H9 (cell line): ENCODE measurements at regions not wholly inside any gene's neighbourhood (a gene's known extent, or its start where the extent isn't known, plus 50 kb on each side); places are given as distances from the start of the nearest gene placed in this dataset.

Source experiments
- DNase-seq: peaks from one replicate; pipeline ENCODE4 v3.0.0-alpha.2; 2017
- H2AFZ ChIP-seq: one replicate; pipeline ENCODE4 v1.6.1; 2013; ENCODE audit warnings: mild to moderate bottlenecking, low read length, control low read depth, moderate library complexity
- H2AK5ac ChIP-seq: 2 replicates; pipeline ENCODE4 v1.6.1; 2013; ENCODE audit warnings: low read length, control low read depth, mixed read lengths; ENCODE audit not compliant: insufficient read length
- H2BK120ac ChIP-seq: one replicate; pipeline ENCODE4 v1.6.1; 2013; ENCODE audit warnings: low read depth, mild to moderate bottlenecking, low read length, control low read depth, inconsistent platforms; ENCODE audit not compliant: poor library complexity, severe bottlenecking
- H2BK12ac ChIP-seq: 2 replicates; pipeline ENCODE4 v1.6.1; 2013; ENCODE audit warnings: low read length, control low read depth, mixed read lengths, low read depth; ENCODE audit not compliant: insufficient read length
- H2BK15ac ChIP-seq: 2 replicates; pipeline ENCODE4 v1.6.1; 2013; ENCODE audit warnings: low read depth, low read length, control low read depth
- H2BK20ac ChIP-seq: one replicate; pipeline ENCODE4 v1.6.1; 2013; ENCODE audit warnings: low read depth, mild to moderate bottlenecking, low read length, control low read depth, inconsistent platforms; ENCODE audit not compliant: poor library complexity, severe bottlenecking
- H2BK5ac ChIP-seq: 2 replicates; pipeline ENCODE4 v1.6.1; 2013; ENCODE audit warnings: low read length, control low read depth, mixed read lengths; ENCODE audit not compliant: insufficient read length
- H3K14ac ChIP-seq: 2 replicates; pipeline ENCODE4 v1.6.1; 2013; ENCODE audit warnings: low read length, control low read depth; ENCODE audit not compliant: insufficient read depth
- H3K18ac ChIP-seq: 2 replicates; pipeline ENCODE4 v1.6.1; 2013; ENCODE audit warnings: low read depth, mild to moderate bottlenecking, mixed read lengths, low read length, control low read depth; ENCODE audit not compliant: insufficient read length
- H3K23ac ChIP-seq: 2 replicates; pipeline ENCODE4 v1.6.1; 2013; ENCODE audit warnings: low read length, control low read depth, mixed read lengths, low read depth; ENCODE audit not compliant: insufficient read length
- H3K23me2 ChIP-seq: 2 replicates; pipeline ENCODE4 v1.6.1; 2013; ENCODE audit warnings: low read depth, mild to moderate bottlenecking, mixed read lengths, low read length, control low read depth; ENCODE audit not compliant: insufficient read length, poor library complexity, severe bottlenecking
- H3K27ac ChIP-seq: 2 replicates; pipeline ENCODE4 v1.5.1; 2013; ENCODE audit warnings: low read length, control low read depth, mixed read lengths, low read depth; ENCODE audit not compliant: insufficient read length
- H3K27me3 ChIP-seq: 2 replicates; pipeline ENCODE4 v1.6.1; 2013; ENCODE audit warnings: low read length, control low read depth, inconsistent platforms; ENCODE audit not compliant: insufficient read depth
- H3K4ac ChIP-seq: 2 replicates; pipeline ENCODE4 v1.6.1; 2013; ENCODE audit warnings: low read depth, mild to moderate bottlenecking, control low read depth, inconsistent platforms, low read length, moderate library complexity
- H3K4me1 ChIP-seq: 2 replicates; pipeline ENCODE4 v1.6.1; 2013; ENCODE audit warnings: low read length, control low read depth, inconsistent platforms; ENCODE audit not compliant: insufficient read depth
- H3K4me2 ChIP-seq: 2 replicates; pipeline ENCODE4 v1.6.1; 2013; ENCODE audit warnings: low read length, control low read depth, mixed read lengths; ENCODE audit not compliant: insufficient read length, insufficient read depth
- H3K56ac ChIP-seq: 2 replicates; pipeline ENCODE4 v1.6.1; 2013; ENCODE audit warnings: low read depth, mild to moderate bottlenecking, mixed read lengths, low read length, control low read depth; ENCODE audit not compliant: insufficient read length
- H3K79me1 ChIP-seq: 2 replicates; pipeline ENCODE4 v1.6.1; 2013; ENCODE audit warnings: low read depth, mild to moderate bottlenecking, moderate library complexity, low read length, control low read depth, inconsistent platforms; ENCODE audit not compliant: insufficient read depth, poor library complexity, severe bottlenecking
- H3K79me2 ChIP-seq: 2 replicates; pipeline ENCODE4 v1.6.1; 2013; ENCODE audit warnings: low read length, control low read depth, inconsistent platforms; ENCODE audit not compliant: insufficient read depth
- H3K9ac ChIP-seq: 2 replicates; pipeline ENCODE4 v1.6.1; 2013; ENCODE audit warnings: low read length, control low read depth, mixed read lengths; ENCODE audit not compliant: insufficient read length; ENCODE audit errors: extremely low read depth
- H3K9me3 ChIP-seq: one replicate; pipeline ENCODE4 v1.6.1; 2013; ENCODE audit warnings: low read depth, low read length, inconsistent platforms; ENCODE audit not compliant: control insufficient read depth
- H3T11ph ChIP-seq: one replicate; pipeline ENCODE4 v1.6.1; 2013; ENCODE audit warnings: mild to moderate bottlenecking, low read length, control low read depth, inconsistent platforms
- H4K20me1 ChIP-seq: one replicate; pipeline ENCODE4 v1.6.1; 2013; ENCODE audit not compliant: control insufficient read depth, insufficient read length, insufficient read depth
- H4K5ac ChIP-seq: 2 replicates; pipeline ENCODE4 v1.6.1; 2013; ENCODE audit warnings: low read depth, mild to moderate bottlenecking, mixed read lengths, low read length, control low read depth; ENCODE audit not compliant: insufficient read length
- H4K8ac ChIP-seq: replicated peaks from 2 replicates; pipeline ENCODE4 v1.6.1; 2013; ENCODE audit warnings: low read length, control low read depth, mixed read lengths, low read depth; ENCODE audit not compliant: insufficient read length
- H4K91ac ChIP-seq: 2 replicates; pipeline ENCODE4 v1.6.1; 2013; ENCODE audit warnings: low read depth, mild to moderate bottlenecking, moderate library complexity, mixed read lengths, low read length, control low read depth; ENCODE audit not compliant: insufficient read length
- H3K27ac Mint-ChIP-seq, 3 experiments: 2 replicates in 2 of 3; 3 replicates in 1 of 3; pipeline ENCODE4 v1.8.0; 2020 to 2021; ENCODE audit warnings: mixed read lengths in 3 of 3, mild to moderate bottlenecking in 1 of 3, moderate library complexity in 1 of 3
- H3K27me3 Mint-ChIP-seq: 2 replicates; pipeline ENCODE4 v1.8.0; 2021; ENCODE audit warnings: low read depth, mild to moderate bottlenecking, moderate library complexity, mixed read lengths
- H3K36me3 Mint-ChIP-seq, 3 experiments: 2 replicates in 2 of 3; 3 replicates in 1 of 3; pipeline ENCODE4 v1.8.0; 2020 to 2021; ENCODE audit warnings: low read depth in 3 of 3, mixed read lengths in 3 of 3; ENCODE audit not compliant: insufficient read depth in 1 of 3
- H3K4me1 Mint-ChIP-seq, 2 experiments: 2 replicates each; pipeline ENCODE4 v1.8.0; 2020; ENCODE audit warnings: mixed read lengths in 2 of 2
- H3K4me3 Mint-ChIP-seq, 2 experiments: 2 replicates in 1 of 2; 3 replicates in 1 of 2; pipeline ENCODE4 v1.8.0; 2020 to 2021; ENCODE audit warnings: mild to moderate bottlenecking in 2 of 2, mixed read lengths in 2 of 2, moderate library complexity in 1 of 2
- H3K9me3 Mint-ChIP-seq, 2 experiments: 2 replicates in 1 of 2; 3 replicates in 1 of 2; pipeline ENCODE4 v1.8.0; 2020; ENCODE audit warnings: mild to moderate bottlenecking in 2 of 2, mixed read lengths in 2 of 2, moderate library complexity in 1 of 2
- CTCF ChIP-seq: fragments of 200-600 bp; sonication (generic); conservative IDR thresholded peaks from 3 replicates; pipeline ENCODE4 v1.8.0; 2021; ENCODE audit warnings: antibody characterized with exemption, mild to moderate bottlenecking
- WGBS: extraction: QIAGEN DNeasy Blood & Tissue Kit; methylation state at CpG from one replicate; pipeline ENCODE4 v1.1.7; 2013; ENCODE audit warnings: missing lambda C conversion rate, low lambda C conversion rate, mixed read lengths; ENCODE audit not compliant: insufficient read length; ENCODE audit errors: extremely low coverage; 5-methylcytosine and 5-hydroxymethylcytosine counted together

DNA sequence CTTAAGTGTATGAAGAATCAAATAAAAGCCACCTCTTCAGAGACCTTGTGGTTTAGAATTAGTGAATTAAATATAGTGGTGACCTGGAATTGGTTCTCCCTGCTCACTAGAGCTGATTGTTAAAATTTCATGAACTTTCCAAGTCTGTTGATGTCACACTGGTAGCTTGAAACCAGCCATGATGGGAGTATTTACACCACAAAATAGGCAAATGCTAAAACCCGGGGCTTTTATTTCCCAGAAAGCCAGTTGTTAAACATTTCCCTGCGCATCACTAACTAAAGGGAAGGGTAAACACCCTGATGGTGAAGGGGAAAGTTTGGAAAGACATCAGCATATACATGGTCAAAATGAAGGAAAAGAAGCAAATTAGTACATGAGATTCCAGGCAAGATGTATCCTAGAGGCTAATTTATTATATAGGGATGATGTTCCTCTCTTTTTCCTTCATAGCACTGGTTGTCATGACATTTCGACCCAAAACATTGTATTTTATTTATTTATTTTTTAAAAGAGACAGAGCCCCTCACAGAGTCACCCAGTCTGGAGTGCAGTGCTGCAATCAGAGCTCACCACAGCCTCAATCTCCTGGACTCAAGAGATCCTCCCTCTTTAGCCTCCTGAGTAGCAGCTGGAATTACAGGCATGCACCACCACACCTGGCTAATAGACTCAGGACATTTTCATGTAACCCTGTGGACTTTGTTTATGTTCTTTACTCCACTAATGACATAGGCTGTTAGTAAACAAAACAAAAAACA lies 123.2 kb downstream of the RIN2 start:
- H4K8ac ChIP-seq: no peak overlapping the region
- TF ChIP-seq CTCF: no peak
- Mint-ChIP-seq H3K36me3 (no peaks in the 10 kb centered on the region), H3K27me3 (peaks cover 2% of the 10 kb centered on the region; the same call in 1 of the 2 replicates), H3K4me1 (peaks cover 0 to 4% of the 10 kb centered on the region in 2 experiments; a peak in 1 of 4 replicates), H3K4me3 (no peak overlapping the region), H3K9me3 (no peaks in the 10 kb centered on the region), H3K27ac (no peak overlapping the region)
- no peak overlapping the region for H3T11ph ChIP-seq
- no peak overlapping the region for H3K23ac ChIP-seq
- no peaks in the 10 kb centered on the region for H3K23me2 ChIP-seq
- H4K20me1 ChIP-seq: no peaks in the 10 kb centered on the region
- H2AFZ ChIP-seq: no peak overlapping the region
- H3K9ac ChIP-seq: no peak overlapping the region
- no peak overlapping the region for H2BK12ac ChIP-seq
- no CpG with 5 or more reads among the region's 3 CpGs for WGBS
- no peak overlapping the region for H2BK20ac ChIP-seq
- H3K4me1 ChIP-seq: no peaks in the 10 kb centered on the region; the same call in 1 of the 2 replicates
- DNase-seq: no peak
- no peak overlapping the region for H2BK15ac ChIP-seq
- no peak overlapping the region for H4K5ac ChIP-seq
- no peaks in the 10 kb centered on the region for H3K79me1 ChIP-seq
- no peak overlapping the region for H2BK5ac ChIP-seq
- H3K56ac ChIP-seq: no peak overlapping the region
- H3K18ac ChIP-seq: no peak overlapping the region
- H3K79me2 ChIP-seq: no peaks in the 10 kb centered on the region
- H2AK5ac ChIP-seq: no peak overlapping the region
- no peaks in the 10 kb centered on the region for H3K9me3 ChIP-seq
- H4K91ac ChIP-seq: no peak overlapping the region
- H3K27ac ChIP-seq: no peak overlapping the region
- no peak overlapping the region for H3K4ac ChIP-seq
- H3K4me2 ChIP-seq: no peak overlapping the region
- no peak overlapping the region for H2BK120ac ChIP-seq
- no peak overlapping the region for H3K14ac ChIP-seq
- H3K27me3 ChIP-seq: no peaks in the 10 kb centered on the region
